ENCODE measurements at regions not wholly inside any gene's neighbourhood (a gene's known extent, or its start where the extent isn't known, plus 50 kb on each side); places are given as distances from the start of the nearest gene placed in this dataset.

GRCh38 chr13:39968646-39969475, 313.4 kb downstream of the COG6 start:
- H3K9ac ChIP-seq (ENCODE audit: low read depth, low read length) = no peak overlapping the region
- H3K4me1 ChIP-seq (ENCODE audit: insufficient read depth, low read length) = no peaks in the 10 kb centered on the region
- no peaks in the 10 kb centered on the region for H3K36me3 ChIP-seq (ENCODE audit: insufficient read depth, low read length)
- H3K9me3 ChIP-seq (ENCODE audit: control insufficient read depth, insufficient read depth, low read length) = no peaks in the 10 kb centered on the region; the same call in 1 of the 2 replicates

- no peaks in the 10 kb centered on the region for H3K36me3 ChIP-seq (ENCODE audit: insufficient read depth, low read length)
- H3K9ac ChIP-seq (ENCODE audit: low read depth, low read length) = no peak overlapping the region
- H3K4me1 ChIP-seq (ENCODE audit: insufficient read depth, low read length) = no peaks in the 10 kb centered on the region
- no peaks in the 10 kb centered on the region; the same call in 1 of the 2 replicates for H3K9me3 ChIP-seq (ENCODE audit: control insufficient read depth, insufficient read depth, low read length)
Observed at GRCh38 chr13:39970177-39970846, 314.9 kb downstream of the COG6 start.

- Histone ChIP-seq H3K9me3 (ENCODE audit: control insufficient read depth, insufficient read depth, low read length) (no peaks in the 10 kb centered on the region; the same call in 1 of the 2 replicates), H3K36me3 (ENCODE audit: insufficient read depth, low read length) (no peaks in the 10 kb centered on the region), H3K4me1 (ENCODE audit: insufficient read depth, low read length) (no peaks in the 10 kb centered on the region), H3K9ac (ENCODE audit: low read depth, low read length) (no peak overlapping the region)
Observed at GRCh38 chr13:39971526-39971925, 316.1 kb downstream of the COG6 start.

GRCh38 chr13:39976481-39976880, 321.0 kb downstream of the COG6 start:
- no peaks in the 10 kb centered on the region for H3K36me3 ChIP-seq (ENCODE audit: insufficient read depth, low read length)
- no peak overlapping the region for H3K9ac ChIP-seq (ENCODE audit: low read depth, low read length)
- no peaks in the 10 kb centered on the region for H3K4me1 ChIP-seq (ENCODE audit: insufficient read depth, low read length)
- H3K9me3 ChIP-seq (ENCODE audit: control insufficient read depth, insufficient read depth, low read length) = no peaks in the 10 kb centered on the region; the same call in 1 of the 2 replicates

- H3K9me3 ChIP-seq (ENCODE audit: control insufficient read depth, insufficient read depth, low read length) = no peaks in the 10 kb centered on the region
- H3K36me3 ChIP-seq (ENCODE audit: insufficient read depth, low read length) = no peaks in the 10 kb centered on the region
- H3K4me1 ChIP-seq (ENCODE audit: insufficient read depth, low read length) = no peaks in the 10 kb centered on the region
- H3K9ac ChIP-seq (ENCODE audit: low read depth, low read length) = no peak overlapping the region
Observed at GRCh38 chr13:39981056-39981455, 325.6 kb downstream of the COG6 start.

- no peaks in the 10 kb centered on the region for H3K36me3 ChIP-seq (ENCODE audit: insufficient read depth, low read length)
- no peak overlapping the region for H3K9ac ChIP-seq (ENCODE audit: low read depth, low read length)
- no peaks in the 10 kb centered on the region for H3K4me1 ChIP-seq (ENCODE audit: insufficient read depth, low read length)
Observed at GRCh38 chr13:39982745-39983144, 327.3 kb downstream of the COG6 start.

GRCh38 chr13:39985071-39985470, 329.6 kb downstream of the COG6 start:
- H3K9me3 ChIP-seq (ENCODE audit: control insufficient read depth, insufficient read depth, low read length) = no peaks in the 10 kb centered on the region
- H3K9ac ChIP-seq (ENCODE audit: low read depth, low read length) = no peak overlapping the region
- no peaks in the 10 kb centered on the region for H3K36me3 ChIP-seq (ENCODE audit: insufficient read depth, low read length)
- H3K4me1 ChIP-seq (ENCODE audit: insufficient read depth, low read length) = no peaks in the 10 kb centered on the region

More at GRCh38 chr13:39982745-39983144, 327.3 kb downstream of the COG6 start:
- H3K9me3 ChIP-seq (ENCODE audit: control insufficient read depth, insufficient read depth, low read length) = no peaks in the 10 kb centered on the region

GRCh38 chr13:39988351-39988750, 332.9 kb downstream of the COG6 start:
- no peak overlapping the region for H3K9ac ChIP-seq (ENCODE audit: low read depth, low read length)
- no peaks in the 10 kb centered on the region for H3K4me1 ChIP-seq (ENCODE audit: insufficient read depth, low read length)
- H3K36me3 ChIP-seq (ENCODE audit: insufficient read depth, low read length) = no peaks in the 10 kb centered on the region
- no peaks in the 10 kb centered on the region for H3K9me3 ChIP-seq (ENCODE audit: control insufficient read depth, insufficient read depth, low read length)

- H3K36me3 ChIP-seq (ENCODE audit: insufficient read depth, low read length) = no peaks in the 10 kb centered on the region
- no peaks in the 10 kb centered on the region for H3K4me1 ChIP-seq (ENCODE audit: insufficient read depth, low read length)
- no peaks in the 10 kb centered on the region for H3K9me3 ChIP-seq (ENCODE audit: control insufficient read depth, insufficient read depth, low read length)
- H3K9ac ChIP-seq (ENCODE audit: low read depth, low read length) = no peak overlapping the region
Observed at GRCh38 chr13:39998166-39998565, 342.7 kb downstream of the COG6 start.

- H3K36me3 ChIP-seq (ENCODE audit: insufficient read depth, low read length) = no peaks in the 10 kb centered on the region
- H3K4me1 ChIP-seq (ENCODE audit: insufficient read depth, low read length) = no peaks in the 10 kb centered on the region
- H3K9ac ChIP-seq (ENCODE audit: low read depth, low read length) = no peak overlapping the region
- no peaks in the 10 kb centered on the region for H3K9me3 ChIP-seq (ENCODE audit: control insufficient read depth, insufficient read depth, low read length)
Observed at GRCh38 chr13:40002016-40002415, 346.6 kb downstream of the COG6 start.

GRCh38 chr13:40013554-40013953, 358.1 kb downstream of the COG6 start:
- Histone ChIP-seq H3K9ac (ENCODE audit: low read depth, low read length) (no peak overlapping the region), H3K9me3 (ENCODE audit: control insufficient read depth, insufficient read depth, low read length) (no peaks in the 10 kb centered on the region), H3K36me3 (ENCODE audit: insufficient read depth, low read length) (no peaks in the 10 kb centered on the region), H3K4me1 (ENCODE audit: insufficient read depth, low read length) (no peaks in the 10 kb centered on the region)

GRCh38 chr13:40016953-40017660, 361.6 kb downstream of the COG6 start:
- no peaks in the 10 kb centered on the region for H3K36me3 ChIP-seq (ENCODE audit: insufficient read depth, low read length)
- H3K9me3 ChIP-seq (ENCODE audit: control insufficient read depth, insufficient read depth, low read length) = no peaks in the 10 kb centered on the region
- no peaks in the 10 kb centered on the region for H3K4me1 ChIP-seq (ENCODE audit: insufficient read depth, low read length)
- H3K9ac ChIP-seq (ENCODE audit: low read depth, low read length) = no peak overlapping the region

GRCh38 chr13:40017662-40018262, 362.3 kb downstream of the COG6 start:
- Histone ChIP-seq H3K36me3 (ENCODE audit: insufficient read depth, low read length) (no peaks in the 10 kb centered on the region), H3K9ac (ENCODE audit: low read depth, low read length) (no peak overlapping the region), H3K4me1 (ENCODE audit: insufficient read depth, low read length) (no peaks in the 10 kb centered on the region), H3K9me3 (ENCODE audit: control insufficient read depth, insufficient read depth, low read length) (no peaks in the 10 kb centered on the region)

GRCh38 chr13:40023595-40024203, 368.2 kb downstream of the COG6 start:
- no peaks in the 10 kb centered on the region for H3K36me3 ChIP-seq (ENCODE audit: insufficient read depth, low read length)
- H3K9ac ChIP-seq (ENCODE audit: low read depth, low read length) = no peak overlapping the region
- no peaks in the 10 kb centered on the region for H3K9me3 ChIP-seq (ENCODE audit: control insufficient read depth, insufficient read depth, low read length)
- H3K4me1 ChIP-seq (ENCODE audit: insufficient read depth, low read length) = no peaks in the 10 kb centered on the region

Measured in ES-I3 (cell line).